Type B pancreatic cell (in vitro differentiated cells): ENCODE measurements at regions not wholly inside any gene's neighbourhood (a gene's known extent, or its start where the extent isn't known, plus 50 kb on each side); places are given as distances from the start of the nearest gene placed in this dataset.

Experiments used
- DNase-seq: peaks from one replicate; pipeline ENCODE4 v3.0.0; 2021; ENCODE audit warnings: mixed read lengths; ENCODE audit not compliant: unreplicated experiment; ENCODE audit errors: extremely low spot score
- H3K27ac Mint-ChIP-seq: 2 replicates; pipeline ENCODE4 v1.8.0; 2021; ENCODE audit warnings: mild to moderate bottlenecking, mixed read lengths
- H3K27me3 Mint-ChIP-seq: 2 replicates; pipeline ENCODE4 v1.8.0; 2021; ENCODE audit warnings: mixed read lengths
- H3K36me3 Mint-ChIP-seq: 2 replicates; pipeline ENCODE4 v1.8.0; 2021; ENCODE audit warnings: mixed read lengths
- H3K4me1 Mint-ChIP-seq: one replicate; pipeline ENCODE4 v1.8.0; 2021; ENCODE audit warnings: mixed read lengths; ENCODE audit not compliant: unreplicated experiment
- H3K4me3 Mint-ChIP-seq: 2 replicates; pipeline ENCODE4 v1.8.0; 2021; ENCODE audit warnings: mild to moderate bottlenecking, mixed read lengths
- H3K9me3 Mint-ChIP-seq: 2 replicates; pipeline ENCODE4 v1.8.0; 2021; ENCODE audit warnings: mixed read lengths
- TF ChIP-seq, protein P1 (sequence below): fragments of 200-600 bp; sonication (generic); conservative IDR thresholded peaks from 2 replicates; pipeline ENCODE4 v1.5.0; 2021; ENCODE audit warnings: antibody characterized with exemption, mild to moderate bottlenecking

DNA sequence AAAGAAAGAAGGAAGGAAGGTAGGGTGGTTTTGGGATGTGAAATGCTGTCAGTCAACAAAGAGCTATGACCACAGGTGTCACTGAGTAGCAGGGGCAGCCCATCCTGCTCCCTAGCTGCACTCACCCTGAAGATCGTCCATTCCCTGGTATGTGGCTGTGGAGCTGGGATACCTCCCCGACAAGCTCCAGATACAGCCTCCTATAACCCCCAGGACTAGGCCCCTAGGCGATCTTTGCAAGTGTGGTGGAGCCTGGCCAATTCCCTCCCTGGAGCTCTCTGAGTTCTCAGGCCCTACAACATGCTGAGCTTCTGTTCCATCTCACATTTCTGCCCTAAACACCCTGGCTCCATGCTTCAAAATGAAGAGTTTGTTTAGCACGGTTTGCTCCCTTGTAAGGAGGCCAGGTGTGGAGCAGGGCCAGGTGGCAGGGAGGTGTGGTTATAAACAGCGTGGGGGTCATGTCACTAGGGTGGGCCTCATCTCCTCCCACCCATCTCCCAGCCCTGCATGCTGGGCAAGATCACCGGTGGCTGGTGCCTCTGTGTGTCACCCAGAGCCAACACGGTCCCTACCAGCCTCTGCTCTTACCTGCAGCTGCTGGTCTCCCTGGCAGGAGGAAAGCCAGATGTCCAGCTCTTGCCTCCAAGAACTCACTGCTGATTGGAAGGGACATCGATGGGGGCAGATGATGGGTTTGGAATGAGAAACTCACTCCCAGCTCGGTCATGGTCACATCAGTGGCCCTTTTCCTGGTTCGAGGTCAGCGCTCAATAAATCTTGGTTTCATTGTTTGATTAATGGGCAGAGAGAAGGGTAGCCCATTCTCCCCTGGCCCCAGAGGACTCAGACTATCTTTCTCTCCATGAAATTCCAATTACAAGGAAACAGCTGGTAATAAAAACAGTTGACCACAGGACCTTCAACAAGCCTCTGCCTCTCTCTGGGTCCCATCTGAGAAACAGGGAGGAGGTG, 511.0 kb upstream of the CDH5 start:
- no peak overlapping the region for H3K4me3 Mint-ChIP-seq
- H3K4me1 Mint-ChIP-seq, result no peaks in the 10 kb centered on the region
- H3K27ac Mint-ChIP-seq, result no peak overlapping the region
- peaks cover 6% of the 10 kb centered on the region for H3K36me3 Mint-ChIP-seq
- H3K9me3 Mint-ChIP-seq, result peaks cover 15% of the 10 kb centered on the region
- TF ChIP-seq, protein P1, sequence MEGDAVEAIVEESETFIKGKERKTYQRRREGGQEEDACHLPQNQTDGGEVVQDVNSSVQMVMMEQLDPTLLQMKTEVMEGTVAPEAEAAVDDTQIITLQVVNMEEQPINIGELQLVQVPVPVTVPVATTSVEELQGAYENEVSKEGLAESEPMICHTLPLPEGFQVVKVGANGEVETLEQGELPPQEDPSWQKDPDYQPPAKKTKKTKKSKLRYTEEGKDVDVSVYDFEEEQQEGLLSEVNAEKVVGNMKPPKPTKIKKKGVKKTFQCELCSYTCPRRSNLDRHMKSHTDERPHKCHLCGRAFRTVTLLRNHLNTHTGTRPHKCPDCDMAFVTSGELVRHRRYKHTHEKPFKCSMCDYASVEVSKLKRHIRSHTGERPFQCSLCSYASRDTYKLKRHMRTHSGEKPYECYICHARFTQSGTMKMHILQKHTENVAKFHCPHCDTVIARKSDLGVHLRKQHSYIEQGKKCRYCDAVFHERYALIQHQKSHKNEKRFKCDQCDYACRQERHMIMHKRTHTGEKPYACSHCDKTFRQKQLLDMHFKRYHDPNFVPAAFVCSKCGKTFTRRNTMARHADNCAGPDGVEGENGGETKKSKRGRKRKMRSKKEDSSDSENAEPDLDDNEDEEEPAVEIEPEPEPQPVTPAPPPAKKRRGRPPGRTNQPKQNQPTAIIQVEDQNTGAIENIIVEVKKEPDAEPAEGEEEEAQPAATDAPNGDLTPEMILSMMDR, result no peak
- H3K27me3 Mint-ChIP-seq, result no peaks in the 10 kb centered on the region
- DNase-seq, result no peak

DNA sequence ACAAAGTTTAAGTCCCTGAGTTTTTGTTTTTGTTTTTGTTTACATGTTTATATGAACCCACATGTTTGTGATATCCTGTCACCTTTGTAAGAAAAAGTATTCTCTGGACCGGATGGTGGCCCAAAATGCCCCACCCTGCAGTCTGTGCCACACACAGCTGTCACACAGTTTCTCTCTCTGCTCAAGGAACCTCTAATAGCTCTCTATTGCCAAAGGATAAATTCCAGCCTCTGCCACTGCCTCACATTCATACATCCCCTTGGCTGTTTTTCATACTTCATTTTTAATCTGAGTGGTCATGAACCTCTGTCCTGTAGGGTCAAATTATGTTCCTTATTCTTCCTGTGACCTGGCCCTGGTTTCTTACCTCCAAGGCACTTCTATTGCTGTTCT, 520.3 kb upstream of the CDH5 start:
- DNase-seq, result no peak
- H3K27ac Mint-ChIP-seq, result peak overlapping the region; percentile 77
- no peaks in the 10 kb centered on the region for H3K36me3 Mint-ChIP-seq
- H3K27me3 Mint-ChIP-seq, result no peaks in the 10 kb centered on the region
- TF ChIP-seq, protein P1, result no peak
- peaks cover 9% of the 10 kb centered on the region for H3K4me1 Mint-ChIP-seq
- H3K4me3 Mint-ChIP-seq, result no peak overlapping the region
- H3K9me3 Mint-ChIP-seq, result peaks cover 5% of the 10 kb centered on the region

DNA sequence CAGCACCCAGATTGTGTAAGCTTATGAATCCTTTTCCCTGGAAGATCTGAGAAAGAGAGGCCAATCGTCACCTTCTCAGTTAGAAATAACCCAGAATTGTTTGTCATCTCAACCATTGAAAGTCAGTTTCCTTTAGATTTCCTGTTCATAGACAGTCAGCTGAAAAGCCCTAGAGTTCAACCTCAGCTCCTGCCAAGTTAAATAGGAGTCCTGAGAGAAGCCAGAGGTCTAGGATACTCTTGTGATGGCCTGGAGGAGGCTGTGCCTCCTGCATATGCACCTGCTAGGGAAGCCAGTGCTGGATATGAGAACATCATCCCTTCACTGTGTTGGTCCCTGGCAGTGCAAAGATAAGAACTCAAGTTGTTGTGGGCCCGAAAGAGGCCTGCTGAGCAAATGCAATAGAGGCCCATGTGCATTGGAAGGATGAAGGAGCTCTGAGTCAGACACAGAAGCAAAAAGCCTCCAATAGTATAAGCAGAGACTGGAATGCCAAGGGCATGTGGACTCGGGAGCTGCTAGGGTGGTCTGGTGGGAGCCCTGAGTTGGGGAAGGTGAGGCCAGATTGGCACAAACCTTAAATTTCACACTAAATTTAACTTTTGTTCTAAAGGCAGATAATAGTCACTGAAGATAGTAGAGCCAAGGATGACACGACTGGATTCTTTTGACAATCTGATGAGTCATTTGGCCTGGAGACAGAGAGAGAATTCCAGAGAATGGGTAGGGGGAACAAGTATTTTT, 520.9 kb upstream of the CDH5 start:
- Mint-ChIP-seq H3K27me3 (no peaks in the 10 kb centered on the region), H3K27ac (peak overlapping the region; percentile 77), H3K9me3 (peaks cover 5% of the 10 kb centered on the region), H3K4me3 (no peak overlapping the region), H3K4me1 (peaks cover 9% of the 10 kb centered on the region), H3K36me3 (no peaks in the 10 kb centered on the region)
- no peak for DNase-seq
- TF ChIP-seq, protein P1, result no peak

DNA sequence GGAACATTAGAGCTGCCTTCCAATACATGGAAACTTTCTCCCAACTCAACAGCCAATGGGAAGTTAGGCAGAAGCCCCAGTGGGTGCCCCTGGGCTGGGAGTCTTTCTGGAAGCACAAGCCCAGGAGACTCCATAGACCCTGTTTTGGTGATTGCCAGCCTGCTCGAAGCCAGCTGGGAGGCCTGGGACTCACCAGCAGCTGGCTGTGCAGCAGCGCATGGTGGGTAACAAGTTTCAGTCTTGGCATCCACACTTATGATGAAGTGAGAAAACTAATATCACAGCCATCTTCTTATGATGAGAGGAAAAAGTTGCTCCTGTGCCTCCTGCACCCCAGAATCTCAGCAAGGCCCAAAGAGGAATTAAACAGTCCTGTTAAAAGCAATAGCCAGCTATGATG, 522.5 kb upstream of the CDH5 start:
- Mint-ChIP-seq H3K27me3 (no peaks in the 10 kb centered on the region), H3K4me3 (no peak overlapping the region), H3K36me3 (no peaks in the 10 kb centered on the region), H3K4me1 (peaks cover 9% of the 10 kb centered on the region), H3K27ac (no peak overlapping the region), H3K9me3 (peaks cover 5% of the 10 kb centered on the region)
- TF ChIP-seq, protein P1, result no peak
- no peak for DNase-seq

DNA sequence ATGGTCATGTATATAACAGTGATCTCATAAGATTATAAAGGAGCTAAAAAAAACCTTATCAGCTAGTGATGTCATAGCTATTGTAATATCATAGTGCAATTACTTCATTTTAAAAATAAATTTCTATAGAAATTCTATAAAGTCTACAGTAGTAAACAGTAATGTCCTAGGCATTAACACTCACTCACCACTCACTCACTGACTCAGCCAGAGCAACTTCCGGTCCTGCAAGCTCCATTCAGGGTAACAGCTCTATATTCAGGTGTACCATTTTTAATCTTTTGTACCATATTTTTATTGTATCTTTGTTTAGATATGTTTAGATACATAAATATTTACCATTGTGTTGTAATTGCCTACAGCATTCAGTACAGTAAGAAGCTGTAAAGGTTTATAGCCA, 524.4 kb upstream of the CDH5 start:
- Mint-ChIP-seq H3K27me3 (peaks cover 3% of the 10 kb centered on the region), H3K4me1 (peaks cover 9% of the 10 kb centered on the region), H3K27ac (no peak overlapping the region), H3K4me3 (no peak overlapping the region), H3K9me3 (peaks cover 5% of the 10 kb centered on the region), H3K36me3 (no peaks in the 10 kb centered on the region)
- DNase-seq, result no peak
- TF ChIP-seq, protein P1, result no peak
